Right lobe of liver (tissue), 4 donors: ENCODE measurements at regions not wholly inside any gene's neighbourhood (a gene's known extent, or its start where the extent isn't known, plus 50 kb on each side); places are given as distances from the start of the nearest gene placed in this dataset.

Experiments used
- POLR2A ChIP-seq: fragments of 450-650 bp; IDR thresholded peaks from one replicate; pipeline ENCODE4 v1.6.1; 2017; ENCODE audit warnings: antibody characterized with exemption, mild to moderate bottlenecking
- TF ChIP-seq, protein P1 (sequence below), 4 donors: fragments of 200-600 bp in 3 of 4; fragments of 450-650 bp in 1 of 4; IDR thresholded peaks; one replicate each; pipeline versions ENCODE4 v1.5.1 to v1.8.0; 2016 to 2022; ENCODE audit warnings: antibody characterized with exemption in 4 of 4, mild to moderate bottlenecking in 2 of 4
- donor health status: DM: no; HTN: no; CAD: no.
- donor health status: DM: no; HTN: no; CAD: no.
- donor health status: DM: no; HTN: yes; CAD: no.

DNA sequence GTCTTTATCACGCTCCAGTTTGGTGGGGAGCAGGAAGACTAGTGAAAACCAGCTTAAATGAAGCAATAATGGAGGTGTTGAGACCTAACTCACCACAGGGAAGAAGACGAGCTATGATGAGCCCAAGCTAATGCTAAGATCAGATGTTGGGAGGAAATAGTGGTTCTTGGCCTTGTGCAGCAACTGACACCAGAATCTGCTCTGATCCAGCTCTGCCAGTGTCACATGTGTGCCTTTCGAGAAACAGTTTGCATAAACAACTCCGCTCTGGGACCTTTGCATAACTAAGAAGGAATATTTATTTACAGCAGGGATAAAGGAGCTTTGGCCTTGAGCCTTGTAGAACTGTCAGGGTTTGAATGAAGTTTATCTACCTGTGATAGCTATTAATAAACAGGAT, 369.4 kb upstream of the CCDC196 start:
- TF ChIP-seq, protein P1, sequence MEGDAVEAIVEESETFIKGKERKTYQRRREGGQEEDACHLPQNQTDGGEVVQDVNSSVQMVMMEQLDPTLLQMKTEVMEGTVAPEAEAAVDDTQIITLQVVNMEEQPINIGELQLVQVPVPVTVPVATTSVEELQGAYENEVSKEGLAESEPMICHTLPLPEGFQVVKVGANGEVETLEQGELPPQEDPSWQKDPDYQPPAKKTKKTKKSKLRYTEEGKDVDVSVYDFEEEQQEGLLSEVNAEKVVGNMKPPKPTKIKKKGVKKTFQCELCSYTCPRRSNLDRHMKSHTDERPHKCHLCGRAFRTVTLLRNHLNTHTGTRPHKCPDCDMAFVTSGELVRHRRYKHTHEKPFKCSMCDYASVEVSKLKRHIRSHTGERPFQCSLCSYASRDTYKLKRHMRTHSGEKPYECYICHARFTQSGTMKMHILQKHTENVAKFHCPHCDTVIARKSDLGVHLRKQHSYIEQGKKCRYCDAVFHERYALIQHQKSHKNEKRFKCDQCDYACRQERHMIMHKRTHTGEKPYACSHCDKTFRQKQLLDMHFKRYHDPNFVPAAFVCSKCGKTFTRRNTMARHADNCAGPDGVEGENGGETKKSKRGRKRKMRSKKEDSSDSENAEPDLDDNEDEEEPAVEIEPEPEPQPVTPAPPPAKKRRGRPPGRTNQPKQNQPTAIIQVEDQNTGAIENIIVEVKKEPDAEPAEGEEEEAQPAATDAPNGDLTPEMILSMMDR (IDR thresholded peaks at IDR 0.05): no peak
- TF ChIP-seq POLR2A: no peak
